NB4 (cell line): ENCODE measurements at regions not wholly inside any gene's neighbourhood (a gene's known extent, or its start where the extent isn't known, plus 50 kb on each side); places are given as distances from the start of the nearest gene placed in this dataset.

Experiments used
- DNase-seq: peaks from one replicate; pipeline ENCODE4 v3.0.0; 2010; ENCODE audit warnings: low read depth
- H3K4me3 ChIP-seq: one replicate; pipeline ENCODE4 v1.5.1; 2011; ENCODE audit warnings: mild to moderate bottlenecking, low read depth, low read length, moderate library complexity
- CTCF ChIP-seq: IDR thresholded peaks from one replicate; pipeline ENCODE4 v1.5.1; 2012; ENCODE audit warnings: low read depth, low read length
- MAX ChIP-seq: IDR thresholded peaks from 2 replicates; pipeline ENCODE4 v1.6.1; 2011; ENCODE audit warnings: low read depth, low read length
- MYC ChIP-seq: IDR thresholded peaks from 2 replicates; pipeline ENCODE4 v1.6.1; 2011; ENCODE audit warnings: low read depth, low read length
- POLR2A ChIP-seq: IDR thresholded peaks from 2 replicates; pipeline ENCODE4 v1.6.1; 2011; ENCODE audit warnings: mild to moderate bottlenecking; ENCODE audit not compliant: insufficient read length; ENCODE audit errors: extremely low read depth

GRCh38 chr12:98232753-98233390, 282.5 kb upstream of the TMPO start:
- no peak overlapping the region for H3K4me3 ChIP-seq
- no peak for DNase-seq
- no peak for TF ChIP-seq POLR2A
- TF ChIP-seq MYC: no peak
- TF ChIP-seq CTCF: no peak
- no peak for TF ChIP-seq MAX

- no peak overlapping the region for H3K4me3 ChIP-seq
- DNase-seq: no peak
- no peak for TF ChIP-seq CTCF
- no peak for TF ChIP-seq MAX
- no peak for TF ChIP-seq MYC
- no peak for TF ChIP-seq POLR2A
Measured at GRCh38 chr12:98235301-98235700, 280.1 kb upstream of the TMPO start.

- no peak for DNase-seq
- TF ChIP-seq MAX (no peak), MYC (no peak), POLR2A (no peak)
- no peak overlapping the region for H3K4me3 ChIP-seq
Measured at GRCh38 chr12:98238515-98239130, 276.8 kb upstream of the TMPO start.

- DNase-seq: no peak
- TF ChIP-seq CTCF (no peak), MAX (no peak), MYC (no peak), POLR2A (no peak)
- no peak overlapping the region for H3K4me3 ChIP-seq
Measured at GRCh38 chr12:98243190-98243589, 272.2 kb upstream of the TMPO start.

GRCh38 chr12:98244136-98244535, 271.3 kb upstream of the TMPO start:
- no peak for TF ChIP-seq POLR2A
- TF ChIP-seq MAX: no peak
- no peak for TF ChIP-seq CTCF
- no peak for TF ChIP-seq MYC
- no peak for DNase-seq
- no peak overlapping the region for H3K4me3 ChIP-seq

GRCh38 chr12:98253207-98254037, 262.0 kb upstream of the TMPO start:
- no peak for DNase-seq
- no peak for TF ChIP-seq MAX
- TF ChIP-seq MYC: no peak
- no peak for TF ChIP-seq CTCF
- TF ChIP-seq POLR2A: no peak
- no peak overlapping the region for H3K4me3 ChIP-seq
